Left hindlimb (tissue), 1 donor: ENCODE measurements at regions not wholly inside any gene's neighbourhood (a gene's known extent, or its start where the extent isn't known, plus 50 kb on each side); places are given as distances from the start of the nearest gene placed in this dataset.
A peak's percentile ranks its signal among the peaks of the same experiment; 100 is the strongest.

Experiments
- DNase-seq: peaks from one replicate; pipeline ENCODE4 v3.0.0-alpha.2; 2018

GRCh38 chr10:29037348-29038113 lies 251.3 kb upstream of the LYZL1 start:
- DNase-seq = no peak

- DNase-seq = no peak
Observed at GRCh38 chr10:29039091-29039490, 249.8 kb upstream of the LYZL1 start.

DNA sequence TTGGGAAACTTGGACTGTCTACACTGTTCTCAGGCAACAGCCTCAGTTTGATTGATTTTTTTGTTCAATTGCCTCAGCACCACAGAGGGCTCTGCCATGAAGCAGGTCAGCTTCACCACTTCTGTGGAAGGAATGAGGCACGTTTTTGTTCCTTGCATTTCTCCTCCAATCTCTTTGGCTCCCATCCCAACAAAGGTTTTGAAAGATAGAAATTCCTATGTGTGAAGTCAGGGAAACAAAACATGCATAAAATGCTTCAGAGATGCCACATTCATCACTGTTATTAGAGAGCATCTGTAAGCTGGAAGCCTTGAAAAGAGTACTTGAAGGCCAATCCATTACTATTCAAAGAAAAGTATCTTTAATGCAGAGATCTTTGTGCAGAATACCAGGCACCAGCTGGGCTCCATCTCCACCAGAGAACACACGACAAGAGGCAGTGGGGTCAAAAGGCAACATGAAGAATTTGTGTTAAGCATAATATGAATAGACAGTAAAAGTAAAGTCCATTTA lies 249.1 kb upstream of the LYZL1 start:
- DNase-seq = no peak

DNA sequence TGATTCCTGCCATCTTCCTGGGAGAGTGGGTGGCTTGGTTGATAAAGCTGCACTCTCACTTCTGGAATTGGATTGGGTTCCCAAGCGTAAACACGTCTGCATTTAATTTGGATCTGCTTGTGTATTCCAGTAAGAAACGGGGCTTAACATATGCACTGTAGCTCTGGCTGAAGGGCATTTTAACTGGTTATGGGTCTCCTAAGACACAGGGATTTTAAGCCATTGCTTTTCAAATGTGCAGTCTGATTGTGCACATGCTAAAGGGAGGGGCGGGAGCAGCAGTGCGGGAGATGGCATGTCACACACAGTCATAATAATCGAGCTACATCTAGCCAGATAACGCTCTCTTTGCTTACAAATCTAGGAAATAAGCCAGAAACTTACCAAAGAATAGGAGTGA lies 247.3 kb upstream of the LYZL1 start:
- no peak for DNase-seq

DNA sequence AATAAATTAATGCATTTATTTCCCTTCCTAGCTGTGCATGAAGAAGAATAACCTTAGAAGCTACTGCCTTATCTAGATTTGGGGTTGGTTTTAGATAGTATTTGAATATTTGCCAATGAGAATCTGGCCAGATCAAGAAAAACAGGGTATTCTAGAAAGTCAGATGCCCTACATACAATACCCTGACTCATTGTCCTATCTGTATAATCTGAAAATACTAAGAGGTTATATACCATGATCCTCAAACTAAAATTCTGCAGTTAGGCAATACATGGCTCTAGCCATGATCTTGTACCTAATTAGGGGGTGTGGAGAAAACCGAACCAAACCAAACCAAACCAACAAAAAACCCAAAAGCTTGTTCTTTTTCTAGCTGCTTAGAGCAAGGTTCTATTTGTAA lies 240.4 kb upstream of the LYZL1 start:
- no peak for DNase-seq

DNA sequence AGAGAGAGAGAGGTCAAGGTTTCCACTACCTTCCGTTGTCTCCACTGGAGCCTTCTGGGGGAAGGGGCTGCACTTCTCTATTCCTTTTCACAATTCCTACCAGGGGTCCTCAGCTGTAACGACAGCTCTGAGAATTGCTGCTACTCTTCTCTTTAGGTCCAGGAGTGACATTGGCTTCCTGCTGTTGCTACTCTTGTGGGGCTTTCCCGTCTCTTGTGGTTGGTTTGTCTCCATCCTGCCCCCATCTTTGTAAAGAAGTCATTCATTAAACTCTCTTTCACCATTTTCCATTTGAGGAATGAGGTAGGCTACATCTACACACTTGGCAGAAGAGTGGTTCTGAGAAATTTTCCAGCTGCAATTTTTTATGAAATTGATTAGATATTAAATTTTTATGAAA lies 238.8 kb upstream of the LYZL1 start:
- DNase-seq = no peak

DNA sequence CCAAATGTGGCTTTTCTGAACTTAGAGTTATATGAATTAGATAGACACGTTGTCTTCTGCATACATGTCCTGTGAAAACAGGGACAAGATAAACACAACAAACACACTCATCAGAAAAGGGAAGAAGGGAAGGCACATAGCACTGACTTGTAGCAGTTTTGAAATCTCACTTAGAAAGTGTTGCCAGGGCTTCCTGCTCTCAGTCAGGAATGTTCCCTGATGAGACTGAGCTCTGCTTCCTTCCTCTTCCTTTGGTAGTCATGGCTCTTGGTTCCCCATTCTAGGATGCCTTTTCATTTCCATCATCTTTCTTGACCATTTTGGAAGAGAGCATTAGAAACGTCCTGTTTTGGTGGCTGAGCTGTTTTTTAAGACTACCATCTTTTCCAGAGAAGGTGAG lies 233.8 kb upstream of the LYZL1 start:
- no peak for DNase-seq

GRCh38 chr10:29056729-29057128 lies 232.1 kb upstream of the LYZL1 start:
- DNase-seq = no peak

- no peak for DNase-seq
Observed at GRCh38 chr10:29057822-29058331, 231.0 kb upstream of the LYZL1 start.

DNA sequence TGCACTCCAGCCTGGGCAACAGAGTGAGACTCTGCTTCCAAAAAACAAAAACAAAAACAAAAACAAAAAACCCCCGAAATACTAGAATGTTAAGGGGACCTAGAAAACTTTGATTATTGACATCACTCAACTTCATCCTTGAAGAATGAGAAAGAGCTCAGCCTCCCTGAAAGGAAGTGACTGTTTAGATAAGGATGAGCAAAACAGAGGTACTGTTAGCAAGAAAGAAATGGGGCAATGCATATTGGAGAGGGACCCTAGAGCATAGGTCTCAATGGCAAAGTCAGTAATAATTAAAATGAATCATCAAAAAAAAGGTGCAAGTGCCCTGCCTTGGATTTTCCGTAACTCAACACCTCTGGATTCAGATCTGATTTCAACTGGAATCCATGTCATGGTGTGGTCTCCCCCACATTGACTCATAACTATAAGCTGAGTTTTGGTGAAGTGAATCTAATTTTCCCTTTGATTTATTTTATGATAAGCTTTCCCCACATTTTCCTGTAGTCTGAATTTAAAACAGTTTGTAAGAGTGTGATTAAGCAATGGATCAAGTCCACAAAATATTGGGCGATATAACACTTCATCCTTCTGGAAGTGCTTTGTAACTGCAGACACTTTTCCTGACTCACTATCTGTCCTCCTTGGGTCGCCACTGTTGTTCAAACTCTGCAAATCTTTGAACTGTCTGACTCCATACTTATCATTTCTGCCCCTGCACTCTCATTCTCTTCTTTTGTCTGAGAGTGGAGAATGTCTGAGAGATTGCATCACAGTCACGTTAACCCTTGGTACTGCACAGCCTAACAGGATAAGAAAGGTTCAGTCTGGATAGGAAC lies 224.8 kb upstream of the LYZL1 start:
- no peak for DNase-seq

DNA sequence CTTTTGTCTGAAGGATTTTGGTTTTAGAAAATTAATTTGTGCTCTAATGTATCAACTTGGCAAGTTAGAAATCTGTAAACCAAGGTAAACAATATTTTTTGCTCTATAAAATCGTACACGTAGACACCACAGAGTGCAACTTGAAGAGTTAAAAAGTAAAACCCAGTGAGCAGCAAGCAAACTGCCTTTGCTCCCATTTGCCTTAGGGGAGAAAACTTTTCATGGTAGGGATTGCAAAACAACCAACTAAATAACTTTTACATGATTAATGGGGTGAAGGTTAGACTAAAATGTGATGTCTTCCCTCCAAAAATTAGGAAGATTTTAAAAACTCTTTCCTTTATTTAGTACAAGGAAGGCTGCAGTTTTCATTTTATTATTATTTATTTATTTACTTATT lies 224.2 kb upstream of the LYZL1 start:
- no peak for DNase-seq

DNA sequence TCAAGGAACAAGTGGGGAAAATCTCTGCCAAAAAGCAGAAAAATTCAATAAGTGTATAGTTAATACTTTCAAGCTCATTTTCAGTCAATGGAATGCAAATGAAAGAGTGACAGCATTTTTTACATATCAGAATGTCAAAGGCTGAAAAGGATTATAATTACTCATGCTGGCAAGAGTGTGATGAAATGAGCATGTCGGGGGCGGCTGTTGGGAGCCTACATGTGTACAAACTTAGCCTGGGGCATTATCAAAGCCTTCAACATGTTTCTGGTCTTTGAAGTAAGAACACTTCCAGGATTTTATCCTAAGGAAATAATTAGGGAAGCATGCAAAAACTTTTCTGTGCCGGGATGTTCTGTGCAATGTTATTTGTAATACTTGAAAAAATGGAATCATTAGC lies 221.7 kb upstream of the LYZL1 start:
- no peak for DNase-seq

DNA sequence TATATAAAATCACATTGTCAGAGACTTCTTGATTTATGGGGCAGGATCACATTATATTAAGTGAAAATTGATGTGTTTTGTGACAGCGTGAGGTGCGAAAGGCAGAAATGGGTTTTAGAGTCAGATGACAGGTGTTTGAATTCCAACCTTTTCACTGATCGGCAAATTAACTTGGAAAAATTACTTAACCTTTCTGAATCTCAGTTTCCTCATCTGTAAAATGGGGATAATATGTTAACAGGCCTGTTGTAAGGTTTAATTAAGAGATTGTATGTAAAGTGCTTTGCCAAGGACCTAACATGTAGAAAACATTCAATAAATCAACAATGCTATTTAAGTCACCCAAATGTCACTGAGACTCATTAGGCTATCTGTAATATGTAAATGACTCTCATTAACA lies 221.2 kb upstream of the LYZL1 start:
- DNase-seq = no peak

- DNase-seq = no peak
Observed at GRCh38 chr10:29068302-29068701, 220.6 kb upstream of the LYZL1 start.

GRCh38 chr10:29068966-29069365 lies 219.9 kb upstream of the LYZL1 start:
- DNase-seq = no peak

DNA sequence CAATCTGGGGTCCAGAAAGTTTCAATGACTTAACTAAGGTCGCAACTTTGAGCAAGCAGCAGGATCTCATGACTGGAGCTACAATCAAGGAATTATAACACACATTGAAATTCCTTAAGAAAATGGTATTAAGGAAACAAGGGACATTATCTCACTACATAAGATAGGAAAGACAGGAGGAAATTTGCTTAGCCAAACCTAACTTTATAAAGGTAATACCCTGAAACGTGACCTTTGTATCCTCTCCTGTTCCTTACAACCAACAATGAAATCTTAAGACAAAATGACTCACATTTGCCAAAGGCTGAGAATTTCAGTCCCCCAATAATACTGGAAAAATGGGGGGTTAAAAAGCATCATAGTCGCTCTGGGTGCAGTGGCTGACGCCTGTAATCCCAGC lies 218.9 kb upstream of the LYZL1 start:
- DNase-seq = no peak

- DNase-seq = no peak
Observed at GRCh38 chr10:29078919-29079318, 210.0 kb upstream of the LYZL1 start.

- no peak for DNase-seq
Observed at GRCh38 chr10:29081231-29081630, 207.6 kb upstream of the LYZL1 start.

- peak; percentile 37 for DNase-seq
Observed at GRCh38 chr10:29081951-29082685, 206.8 kb upstream of the LYZL1 start.

- peak; percentile 44 for DNase-seq
Observed at GRCh38 chr10:29083096-29083495, 205.8 kb upstream of the LYZL1 start.

DNA sequence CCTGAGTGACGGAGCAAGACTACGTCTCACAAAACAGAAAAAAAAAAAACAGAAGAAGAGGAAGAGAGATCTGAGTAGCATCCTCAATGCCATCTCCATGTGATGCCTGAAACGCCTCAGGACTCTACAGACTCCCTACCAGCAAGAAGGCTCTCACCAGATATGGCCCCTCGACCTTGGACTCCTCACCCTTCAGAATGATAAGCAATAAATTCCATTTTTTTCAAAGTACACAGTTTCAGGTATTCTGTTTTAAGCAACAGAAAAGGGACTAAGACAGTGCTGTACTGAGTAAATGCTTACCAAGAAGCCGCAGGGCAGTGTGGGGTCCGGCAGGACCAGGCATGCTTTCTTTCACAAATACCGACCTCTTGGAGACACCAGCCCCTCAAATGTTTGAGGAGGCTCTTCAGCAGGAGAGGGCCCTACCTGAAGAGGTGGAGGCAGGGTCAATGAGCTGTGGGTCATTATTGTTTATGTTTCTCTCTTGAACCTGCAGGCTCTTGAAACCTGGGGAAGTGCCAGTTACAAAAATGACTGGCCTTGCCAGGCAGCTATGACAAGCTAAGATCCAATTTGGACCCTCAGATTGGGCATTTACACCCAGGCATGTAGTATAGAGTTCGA lies 204.1 kb upstream of the LYZL1 start:
- no peak for DNase-seq

- DNase-seq = no peak
Observed at GRCh38 chr10:29089091-29089490, 199.8 kb upstream of the LYZL1 start.
